ENCODE measurements at regions not wholly inside any gene's neighbourhood (a gene's known extent, or its start where the extent isn't known, plus 50 kb on each side); places are given as distances from the start of the nearest gene placed in this dataset.

DNA sequence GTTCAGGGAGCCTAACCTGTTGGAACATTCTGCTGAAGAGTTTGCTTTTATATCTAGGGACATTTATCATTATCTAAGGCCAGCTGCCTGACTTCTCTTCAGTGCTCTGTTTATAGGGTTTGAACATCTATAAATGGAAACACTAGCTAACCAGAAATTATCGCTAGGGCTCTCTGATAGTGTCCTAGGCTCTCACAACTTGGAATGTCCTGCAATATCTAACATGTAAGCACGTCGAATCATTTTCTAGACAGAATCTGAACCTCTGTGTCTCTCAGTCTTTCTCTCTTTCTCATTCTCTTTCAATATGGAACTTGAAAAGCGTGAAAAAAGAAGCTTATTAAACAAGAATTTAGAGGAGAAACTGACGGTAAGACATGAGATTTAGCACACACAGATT is 92.5 kb upstream of the MLIP start:
- no peaks in the 10 kb centered on the region for H3K36me3 Mint-ChIP-seq
- H3K4me3 Mint-ChIP-seq, result no peak overlapping the region
- no peak for DNase-seq
- no peak for ATAC-seq
- CTCF ChIA-PET, result no interaction called here
- peaks cover 2% of the 10 kb centered on the region for H3K27me3 Mint-ChIP-seq
- no peak overlapping the region for H3K27ac Mint-ChIP-seq
- no peaks in the 10 kb centered on the region for H3K9me3 Mint-ChIP-seq (ENCODE audit: low read depth)
- no peaks in the 10 kb centered on the region for H3K4me1 Mint-ChIP-seq

DNA sequence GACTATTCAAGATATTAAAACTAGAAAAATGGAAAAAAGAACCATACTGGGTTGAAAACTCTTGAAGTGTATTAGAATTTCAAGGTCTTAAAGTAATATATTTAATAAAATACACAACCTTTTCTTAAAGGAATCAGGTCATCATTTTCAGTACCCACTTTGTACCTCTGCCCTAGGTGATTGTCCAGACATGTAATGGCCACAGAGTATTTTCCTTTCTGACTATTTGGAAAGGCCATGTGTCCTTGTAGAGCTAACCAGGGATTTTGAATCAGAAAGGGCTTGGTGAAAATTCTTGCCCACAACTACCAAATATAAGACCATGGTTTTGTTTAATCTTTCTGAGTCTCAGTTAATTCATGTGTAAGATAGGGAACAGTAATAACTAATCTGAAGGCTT is 91.4 kb upstream of the MLIP start:
- Mint-ChIP-seq H3K36me3 (no peaks in the 10 kb centered on the region), H3K27ac (no peak overlapping the region), H3K27me3 (peaks cover 2% of the 10 kb centered on the region), H3K9me3 (ENCODE audit: low read depth) (no peaks in the 10 kb centered on the region), H3K4me1 (no peaks in the 10 kb centered on the region), H3K4me3 (no peak overlapping the region)
- no peak for ATAC-seq
- CTCF ChIA-PET, result no interaction called here
- DNase-seq, result no peak

DNA sequence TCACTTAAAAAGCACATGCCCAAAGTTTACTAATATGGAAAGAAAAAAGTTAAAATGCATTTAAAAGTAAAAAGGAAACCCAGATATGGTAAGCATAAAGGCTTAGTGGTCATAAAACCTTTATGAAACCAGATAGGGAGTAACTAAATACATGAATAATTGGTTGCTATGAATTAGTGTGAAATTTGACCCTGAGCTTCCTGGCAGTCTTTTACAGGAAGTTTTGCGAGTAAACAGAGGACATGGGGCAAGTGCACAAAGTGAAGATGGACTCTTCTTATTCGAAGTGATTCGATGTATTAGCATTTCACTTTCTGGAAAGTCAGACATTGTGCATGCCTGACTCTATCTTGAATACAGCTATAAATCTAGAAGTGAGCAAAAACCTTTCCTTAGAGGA is 90.9 kb upstream of the MLIP start:
- Mint-ChIP-seq H3K27me3 (peaks cover 2% of the 10 kb centered on the region), H3K9me3 (ENCODE audit: low read depth) (no peaks in the 10 kb centered on the region), H3K4me1 (no peaks in the 10 kb centered on the region), H3K36me3 (no peaks in the 10 kb centered on the region), H3K4me3 (no peak overlapping the region), H3K27ac (no peak overlapping the region)
- CTCF ChIA-PET, result no interaction called here
- no peak for ATAC-seq
- DNase-seq, result no peak

DNA sequence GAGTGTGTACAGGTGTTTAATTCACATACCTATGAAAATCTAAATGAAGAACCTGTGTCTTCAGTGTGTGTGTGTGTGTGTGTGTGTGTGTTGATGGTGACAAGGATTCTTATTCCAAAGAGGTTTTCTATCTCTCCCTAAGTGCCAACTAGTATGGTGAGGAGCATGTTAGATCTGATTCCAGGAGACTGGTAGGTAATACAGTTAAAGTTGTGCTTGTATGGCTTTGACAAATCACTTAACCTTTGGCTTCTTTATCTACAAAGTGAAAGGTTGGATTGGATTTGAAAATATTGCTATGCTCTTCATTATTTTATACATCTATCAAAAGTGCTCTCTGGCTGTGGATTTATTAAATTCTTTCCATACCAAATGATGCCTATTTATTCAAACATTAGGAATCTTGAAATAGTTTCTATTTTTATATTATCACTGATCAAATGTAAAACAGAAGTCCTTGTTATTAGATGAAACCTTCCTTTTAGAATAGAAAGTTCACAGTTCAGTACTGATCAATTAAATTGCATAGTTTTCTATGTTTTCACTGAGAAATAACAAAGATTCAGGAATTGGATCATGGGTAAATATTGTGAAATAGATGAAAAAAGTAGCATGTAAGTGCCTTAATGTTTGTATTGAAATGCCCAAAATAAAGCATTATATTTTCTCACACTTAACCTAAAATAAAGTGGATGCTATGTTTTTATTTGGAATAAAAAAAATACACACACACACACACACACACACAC is 84.4 kb upstream of the MLIP start:
- H3K4me3 Mint-ChIP-seq, result no peak overlapping the region
- CTCF ChIA-PET, result no interaction called here
- no peaks in the 10 kb centered on the region for H3K9me3 Mint-ChIP-seq (ENCODE audit: low read depth)
- no peaks in the 10 kb centered on the region for H3K36me3 Mint-ChIP-seq
- DNase-seq (no peak), ATAC-seq (no peak)
- no peak overlapping the region for H3K27ac Mint-ChIP-seq
- no peaks in the 10 kb centered on the region for H3K4me1 Mint-ChIP-seq
- no peaks in the 10 kb centered on the region for H3K27me3 Mint-ChIP-seq

DNA sequence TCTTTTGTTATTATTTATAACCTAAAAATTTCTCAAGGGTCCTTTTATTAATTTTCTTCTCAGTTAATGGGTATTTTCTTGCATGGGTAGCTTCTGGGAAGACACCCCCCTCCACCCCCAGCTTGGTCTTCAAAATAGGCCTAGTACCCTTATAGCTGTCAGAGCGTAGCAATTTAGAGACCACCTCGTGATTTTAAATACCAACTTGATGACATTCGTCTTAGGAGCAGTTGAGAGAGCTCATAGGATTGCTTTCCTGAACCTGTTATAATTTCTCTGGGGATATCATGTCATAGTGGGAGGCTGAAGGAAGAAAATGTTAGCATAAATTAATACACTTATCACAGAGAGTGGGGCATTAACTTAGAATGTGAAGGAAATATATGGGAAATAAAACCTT is 83.1 kb upstream of the MLIP start:
- H3K4me3 Mint-ChIP-seq, result no peak overlapping the region
- ATAC-seq (no peak), DNase-seq (no peak)
- no peak overlapping the region for H3K27ac Mint-ChIP-seq
- CTCF ChIA-PET, result no interaction called here
- no peaks in the 10 kb centered on the region for H3K36me3 Mint-ChIP-seq
- no peaks in the 10 kb centered on the region for H3K4me1 Mint-ChIP-seq
- no peaks in the 10 kb centered on the region for H3K9me3 Mint-ChIP-seq (ENCODE audit: low read depth)
- no peaks in the 10 kb centered on the region for H3K27me3 Mint-ChIP-seq

DNA sequence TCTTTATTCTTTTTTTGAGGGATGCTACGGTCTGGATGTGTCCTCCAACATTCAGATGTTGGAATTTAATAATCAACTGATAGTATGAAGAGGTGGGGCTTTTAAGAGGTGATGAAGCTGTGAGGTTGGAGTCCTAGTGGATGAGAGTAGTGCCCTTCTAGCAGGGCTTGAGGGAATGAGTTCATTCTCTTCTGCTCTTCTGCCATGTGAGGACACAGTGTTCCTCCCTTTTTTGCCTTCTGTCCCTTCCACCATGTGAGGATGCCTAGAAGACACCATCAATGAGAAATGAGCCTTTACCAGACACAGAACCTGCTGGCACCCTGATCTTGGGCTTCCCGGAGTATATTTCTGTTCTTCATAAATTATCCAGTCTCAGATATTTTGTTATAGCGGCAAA is 82.1 kb upstream of the MLIP start:
- Mint-ChIP-seq H3K27ac (no peak overlapping the region), H3K4me1 (no peaks in the 10 kb centered on the region), H3K27me3 (no peaks in the 10 kb centered on the region), H3K36me3 (no peaks in the 10 kb centered on the region), H3K9me3 (ENCODE audit: low read depth) (no peaks in the 10 kb centered on the region), H3K4me3 (no peak overlapping the region)
- no peak for ATAC-seq
- DNase-seq, result no peak
- CTCF ChIA-PET, result no interaction called here

DNA sequence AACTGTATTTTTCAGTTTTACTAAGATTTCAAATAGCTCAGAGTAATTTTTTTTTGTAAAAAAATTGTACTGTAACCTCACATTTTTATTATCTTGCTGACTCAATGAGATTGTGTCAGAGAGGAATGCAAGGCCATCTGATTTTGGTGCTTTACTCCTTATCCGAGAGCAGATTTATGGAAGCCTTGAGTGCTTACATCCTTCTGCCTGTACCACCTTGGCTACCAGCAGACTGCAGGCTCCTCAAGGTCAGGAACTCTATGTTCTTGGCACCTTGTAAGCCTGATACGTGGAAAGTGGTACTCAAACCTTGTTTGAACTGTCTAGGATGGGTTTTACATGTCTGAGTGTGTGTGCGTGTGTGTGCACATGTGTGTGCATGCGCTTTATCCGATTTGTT is 80.1 kb upstream of the MLIP start:
- CTCF ChIA-PET, result no interaction called here
- ATAC-seq, result no peak

DNA sequence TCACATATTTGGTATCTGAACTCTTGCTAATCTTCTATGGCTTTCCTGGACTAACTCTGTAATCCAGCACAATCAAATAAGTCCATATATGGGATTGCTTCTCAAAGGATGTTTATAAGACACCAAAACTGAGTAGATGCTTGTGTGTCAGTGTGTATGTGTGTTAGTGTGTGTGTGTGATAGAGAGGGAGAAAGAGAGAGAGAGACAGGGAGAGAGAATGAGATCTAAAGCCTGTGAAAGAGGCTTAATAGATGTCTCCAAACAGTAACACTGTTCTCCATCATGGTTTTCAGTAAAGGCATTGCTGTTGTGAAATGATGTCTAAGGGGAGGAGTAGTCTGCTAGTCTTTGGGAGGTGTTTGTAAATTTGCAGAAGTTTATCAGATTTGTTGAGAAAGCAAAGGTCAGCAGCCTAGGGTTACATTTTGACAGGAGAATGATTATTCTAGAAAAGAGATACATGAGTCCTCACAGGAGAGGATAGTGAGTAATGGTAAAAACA is 73.9 kb upstream of the MLIP start:
- CTCF ChIA-PET, result no interaction called here

More for the DNA sequence above, 80.1 kb upstream of the MLIP start:
- H3K27ac Mint-ChIP-seq, result no peak overlapping the region
- H3K4me1 Mint-ChIP-seq, result no peaks in the 10 kb centered on the region
- H3K27me3 Mint-ChIP-seq, result no peaks in the 10 kb centered on the region
- no peak overlapping the region for H3K4me3 Mint-ChIP-seq
- DNase-seq, result no peak
- H3K36me3 Mint-ChIP-seq, result no peaks in the 10 kb centered on the region
- H3K9me3 Mint-ChIP-seq (ENCODE audit: low read depth), result no peaks in the 10 kb centered on the region

DNA sequence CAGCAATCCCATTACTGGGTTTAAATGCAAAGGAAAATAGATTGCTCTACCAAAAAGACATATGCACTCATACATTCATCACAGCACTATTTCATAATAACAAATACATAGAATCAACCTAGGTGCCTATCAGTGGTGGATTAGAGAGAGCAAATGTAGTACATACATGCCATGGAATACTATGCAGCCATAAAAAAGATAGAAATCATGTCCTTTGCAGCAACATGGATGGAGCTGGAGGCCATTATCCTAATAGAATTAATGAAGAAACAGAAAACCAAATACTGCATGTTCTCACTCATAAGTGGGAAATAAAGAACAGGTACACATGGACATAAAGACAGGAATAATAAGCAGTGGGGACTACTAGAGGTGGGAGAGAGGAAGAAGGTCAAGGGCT is 70.7 kb upstream of the MLIP start:
- no peaks in the 10 kb centered on the region for H3K36me3 Mint-ChIP-seq
- no peaks in the 10 kb centered on the region for H3K4me1 Mint-ChIP-seq
- no peaks in the 10 kb centered on the region for H3K27me3 Mint-ChIP-seq
- no peak overlapping the region for H3K4me3 Mint-ChIP-seq
- no peaks in the 10 kb centered on the region for H3K9me3 Mint-ChIP-seq (ENCODE audit: low read depth)
- CTCF ChIA-PET, result interaction anchor here (0.6 kb wide), 1 partner anchor 38 kb away, joined by 3 read pairs; no protein-coding TSS in a partner anchor
- no peak overlapping the region for H3K27ac Mint-ChIP-seq
- ATAC-seq, result no peak
- no peak for DNase-seq

More for the DNA sequence above, 73.9 kb upstream of the MLIP start:
- H3K4me3 Mint-ChIP-seq, result no peak overlapping the region
- ATAC-seq, result no peak
- no peak overlapping the region for H3K27ac Mint-ChIP-seq
- DNase-seq, result no peak
- no peaks in the 10 kb centered on the region for H3K9me3 Mint-ChIP-seq (ENCODE audit: low read depth)
- H3K27me3 Mint-ChIP-seq, result no peaks in the 10 kb centered on the region
- no peaks in the 10 kb centered on the region for H3K36me3 Mint-ChIP-seq
- no peaks in the 10 kb centered on the region for H3K4me1 Mint-ChIP-seq

DNA sequence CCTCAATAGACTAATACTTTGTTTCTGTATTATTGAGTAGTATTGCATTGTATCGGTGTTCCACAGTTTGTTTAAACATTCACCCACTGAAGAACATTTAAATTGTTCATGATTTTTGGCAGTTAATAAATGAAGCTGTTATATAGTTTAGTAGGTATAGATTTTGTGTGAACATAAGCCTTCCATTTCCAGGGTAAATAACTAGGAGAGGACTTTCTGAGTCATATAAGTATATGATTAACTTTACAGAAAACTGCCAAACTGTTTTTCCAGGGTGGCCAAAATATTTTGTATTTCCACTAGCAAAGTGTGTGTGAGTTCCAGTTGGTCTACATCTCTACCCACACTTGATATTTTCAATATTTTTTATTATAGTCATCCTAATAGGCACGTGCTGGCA is 70.0 kb upstream of the MLIP start:
- no peak for ATAC-seq

DNA sequence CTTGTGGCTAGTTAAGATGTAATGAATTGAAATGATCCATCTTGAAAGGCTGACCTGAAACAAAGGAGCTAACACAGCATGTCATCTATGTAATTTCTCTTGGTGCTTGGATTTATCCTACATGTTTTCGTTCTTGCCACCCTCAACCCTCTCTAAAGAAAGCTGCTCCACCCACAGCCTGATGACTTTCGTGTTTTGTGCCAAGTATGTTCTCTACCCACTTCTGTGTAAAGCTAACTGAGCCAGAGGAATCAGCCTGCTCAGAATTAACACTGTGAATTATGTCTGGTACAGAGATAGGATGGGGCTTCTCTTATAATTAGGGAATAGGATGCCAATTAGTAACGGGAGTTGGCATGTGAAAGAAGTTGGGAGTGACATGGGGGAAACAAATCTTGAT is 67.9 kb upstream of the MLIP start:
- Mint-ChIP-seq H3K4me1 (no peaks in the 10 kb centered on the region), H3K27ac (no peak overlapping the region), H3K9me3 (ENCODE audit: low read depth) (no peaks in the 10 kb centered on the region), H3K4me3 (no peak overlapping the region), H3K27me3 (no peaks in the 10 kb centered on the region), H3K36me3 (no peaks in the 10 kb centered on the region)
- CTCF ChIA-PET, result no interaction called here
- no peak for DNase-seq
- no peak for ATAC-seq

More for the DNA sequence above, 70.0 kb upstream of the MLIP start:
- Mint-ChIP-seq H3K9me3 (ENCODE audit: low read depth) (no peaks in the 10 kb centered on the region), H3K36me3 (no peaks in the 10 kb centered on the region), H3K27me3 (no peaks in the 10 kb centered on the region), H3K27ac (no peak overlapping the region), H3K4me1 (no peaks in the 10 kb centered on the region), H3K4me3 (no peak overlapping the region)
- CTCF ChIA-PET, result interaction anchor here (1.5 kb wide), 1 partner anchor 315 kb away, joined by 6 read pairs; no protein-coding TSS in a partner anchor
- no peak for DNase-seq

DNA sequence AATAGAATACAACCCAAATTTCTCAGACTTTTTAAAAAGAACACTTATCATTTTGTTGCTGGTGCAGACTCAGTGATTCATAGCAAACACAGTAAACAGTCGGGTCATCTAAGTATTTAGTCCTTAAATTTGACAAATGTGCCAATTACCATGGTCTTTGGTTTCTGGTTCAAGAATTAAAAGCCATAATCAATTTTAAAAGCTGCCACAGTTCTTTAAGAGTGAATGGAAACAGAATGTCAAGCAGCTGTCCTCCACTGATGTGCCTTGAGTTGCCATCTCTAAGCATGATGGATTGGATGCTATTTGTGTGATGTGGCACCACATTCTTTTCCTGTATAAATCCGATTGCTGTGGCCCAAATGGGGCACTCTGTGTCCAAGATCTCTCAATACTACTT is 67.2 kb upstream of the MLIP start:
- no peaks in the 10 kb centered on the region for H3K9me3 Mint-ChIP-seq (ENCODE audit: low read depth)
- H3K4me3 Mint-ChIP-seq, result no peak overlapping the region
- H3K27me3 Mint-ChIP-seq, result no peaks in the 10 kb centered on the region
- H3K4me1 Mint-ChIP-seq, result no peaks in the 10 kb centered on the region
- ATAC-seq (no peak), DNase-seq (no peak)
- CTCF ChIA-PET, result no interaction called here
- no peaks in the 10 kb centered on the region for H3K36me3 Mint-ChIP-seq
- H3K27ac Mint-ChIP-seq, result no peak overlapping the region

DNA sequence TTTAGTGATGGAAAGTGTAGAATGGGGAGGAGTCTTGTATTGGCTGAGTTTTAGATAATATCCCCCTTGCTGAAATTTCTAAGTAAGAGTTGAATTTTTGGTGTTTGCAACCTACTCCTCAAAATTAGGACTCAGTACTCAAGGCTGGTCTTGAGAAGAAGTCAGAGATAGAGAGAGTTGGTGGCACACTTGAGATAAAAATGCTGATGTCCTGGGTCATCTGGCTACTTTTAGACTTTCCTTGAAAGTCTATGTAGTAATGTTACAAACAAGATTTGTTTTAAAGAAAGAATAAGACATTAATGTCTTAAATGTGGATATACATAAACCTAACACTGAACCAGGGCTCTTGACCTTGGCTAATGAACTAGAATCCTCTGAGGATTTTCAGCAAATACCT is 62.5 kb upstream of the MLIP start:
- DNase-seq (no peak), ATAC-seq (no peak)
- Mint-ChIP-seq H3K4me3 (no peak overlapping the region), H3K9me3 (ENCODE audit: low read depth) (no peaks in the 10 kb centered on the region), H3K27ac (no peak overlapping the region), H3K27me3 (no peaks in the 10 kb centered on the region), H3K36me3 (no peaks in the 10 kb centered on the region), H3K4me1 (no peaks in the 10 kb centered on the region)
- CTCF ChIA-PET, result no interaction called here

DNA sequence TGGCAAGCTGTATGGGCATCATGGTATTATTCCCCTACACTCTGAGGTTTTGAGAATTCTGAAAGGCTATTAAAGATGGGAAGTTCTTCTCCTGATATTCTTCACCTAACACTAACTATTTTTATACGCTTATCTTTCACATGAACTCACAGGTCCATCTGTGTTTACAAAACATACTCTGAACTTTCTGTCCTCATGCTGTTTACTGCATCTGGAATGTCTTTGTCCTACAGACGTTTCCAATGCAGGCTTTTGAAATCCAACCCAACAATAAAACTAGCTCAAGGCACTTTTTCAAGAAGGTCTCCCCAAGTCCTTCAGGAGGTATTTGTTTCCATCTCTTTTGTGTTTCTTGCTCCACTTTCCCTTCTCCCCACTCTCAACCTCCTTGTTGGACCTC is 60.5 kb upstream of the MLIP start:
- H3K27me3 Mint-ChIP-seq, result no peaks in the 10 kb centered on the region
- no peak for DNase-seq
- H3K4me1 Mint-ChIP-seq, result no peaks in the 10 kb centered on the region
- ATAC-seq, result no peak
- CTCF ChIA-PET, result no interaction called here
- H3K9me3 Mint-ChIP-seq (ENCODE audit: low read depth), result no peaks in the 10 kb centered on the region
- no peak overlapping the region for H3K27ac Mint-ChIP-seq
- no peaks in the 10 kb centered on the region for H3K36me3 Mint-ChIP-seq
- H3K4me3 Mint-ChIP-seq, result no peak overlapping the region

All from activated CD8-positive, alpha-beta memory T cell treated with anti-CD3 and anti-CD28 coated beads, Interleukin-2, amount 10 ng/mL, durations not matched to agents 7 days and 5 days (primary cell).